ENCODE measurements at regions not wholly inside any gene's neighbourhood (a gene's known extent, or its start where the extent isn't known, plus 50 kb on each side); places are given as distances from the start of the nearest gene placed in this dataset.

- Histone ChIP-seq H2BK120ac (ENCODE audit: low read depth, low read length) (no peak overlapping the region), H4K8ac (ENCODE audit: low read depth in 2 of 2, low read length in 2 of 2) (no peak overlapping the region), H3K79me1 (ENCODE audit: low read depth in 1 of 2, low read length in 2 of 2) (no peaks in the 10 kb centered on the region), H3K4me1 (ENCODE audit: control insufficient read depth, insufficient read depth, low read length) (no peaks in the 10 kb centered on the region), H3K9me1 (ENCODE audit: insufficient read depth, low read length) (no peaks in the 10 kb centered on the region), H3K23ac (ENCODE audit: low read depth, low read length) (no peak overlapping the region), H2BK15ac (ENCODE audit: low read depth, low read length) (no peak overlapping the region), H3K36me3 (ENCODE audit: control insufficient read depth, insufficient read depth, low read length) (no peaks in the 10 kb centered on the region), H3K9ac (ENCODE audit: low read depth, low read length) (no peak overlapping the region), H3K4me2 (ENCODE audit: low read depth, low read length) (no peak overlapping the region), H2AFZ (replicated peaks; ENCODE audit: low read length, poor library complexity) (no peak overlapping the region), H4K20me1 (ENCODE audit: insufficient read depth, low read length) (no peaks in the 10 kb centered on the region), H3K4me3 (ENCODE audit: insufficient read depth, low read depth, low read length) (no peak overlapping the region), H3K18ac (ENCODE audit: low read depth, low read length) (no peak overlapping the region), H3K27ac (ENCODE audit: insufficient read depth, low read length) (no peak overlapping the region), H3K56ac (ENCODE audit: extremely low read depth, insufficient read depth, low read length) (no peak overlapping the region), H4K5ac (ENCODE audit: low read depth, low read length) (no peak overlapping the region), H2AK5ac (ENCODE audit: low read depth, low read length) (no peak overlapping the region), H2BK20ac (ENCODE audit: low read depth, low read length) (no peak overlapping the region), H4K91ac (ENCODE audit: insufficient read depth, low read depth, low read length) (no peak overlapping the region), H3K27me3 (ENCODE audit: control insufficient read depth, insufficient read depth, low read length) (no peaks in the 10 kb centered on the region), H2AK9ac (replicated peaks; ENCODE audit: low read depth, low read length, poor library complexity) (no peak overlapping the region), H3K9me3 (ENCODE audit: control insufficient read depth, insufficient read depth, low read length) (peaks cover 28% of the 10 kb centered on the region), H2BK5ac (ENCODE audit: low read depth, low read length, poor library complexity, severe bottlenecking) (no peak overlapping the region), H3K14ac (replicated peaks; ENCODE audit: low read depth, low read length) (no peak overlapping the region), H3K4ac (ENCODE audit: low read depth, low read length) (no peak overlapping the region)
- WGBS, 2 experiments (ENCODE audit: extremely low coverage in 2 of 2, insufficient read length in 1 of 2), result 20% methylated on average over 2 of the region's 9 CpGs; no CpG with 5 or more reads in 1 of the 2 experiments
- dilution Hi-C loops (cut with HindIII; ENCODE audit: low sequenced_read_pairs, unreplicated experiment) (no loop called here), intact Hi-C loops (cut with micrococcal nuclease) (no loop called here), in situ Hi-C loops (cut with MboI; ENCODE audit: low sequenced_read_pairs) (no loop called here)
- ChIA-PET CTCF (no interaction called here), POLR2A (ENCODE audit: unreplicated experiment) (no interaction called here)
- no TSS peak for BruUV-seq (replicated peaks)
- TF ChIP-seq ELK1 (IDR thresholded peaks at IDR 0.05; ENCODE audit: borderline replicate concordance, low read depth, low read length), result no peak
- TF ChIP-seq RCOR1 (IDR thresholded peaks at IDR 0.05; ENCODE audit: insufficient replicate concordance, low read length), result no peak
- no peak for TF ChIP-seq MXI1 (IDR thresholded peaks at IDR 0.05; ENCODE audit: borderline replicate concordance, low read depth, low read length)
- no peak for TF ChIP-seq MAZ (IDR thresholded peaks at IDR 0.05; ENCODE audit: borderline replicate concordance, low read depth, low read length)
- no peak for TF ChIP-seq RAD21 (IDR thresholded peaks at IDR 0.05; ENCODE audit: low read length)
- TF ChIP-seq SMC3 (IDR thresholded peaks at IDR 0.05; ENCODE audit: low read depth, low read length), result no peak
- no peak for TF ChIP-seq CTCF (conservative IDR thresholded peaks at IDR 0.05; ENCODE audit: low read depth, low read length)
- ATAC-seq (ENCODE audit: low read depth) (no peak), DNase-seq (no peak)
Measured at GRCh38 chr6:168226061-168226752, 93.4 kb downstream of the DACT2 start.

Data from IMR-90 (cell line).